GM23338 (cell line): ENCODE measurements at regions not wholly inside any gene's neighbourhood (a gene's known extent, or its start where the extent isn't known, plus 50 kb on each side); places are given as distances from the start of the nearest gene placed in this dataset.

ENCODE experiments used
- ATAC-seq: fragments of 200-7000 bp; cut with Tn5 transposase; 3 replicates; pipeline ENCODE4 v1.9.1; 2020
- DNase-seq: peaks from one replicate; pipeline ENCODE4 v3.0.0-alpha.2; 2015; ENCODE audit warnings: low spot score
- H2AFZ ChIP-seq: fragments of 200-600 bp; sonication (generic); 2 replicates; pipeline ENCODE4 v1.8.0; 2016; ENCODE audit warnings: antibody characterized with exemption, mild to moderate bottlenecking, moderate library complexity
- H3F3A ChIP-seq: fragments of 200-600 bp; sonication (generic); replicated peaks from 2 replicates; pipeline ENCODE4 v1.8.0; 2017; ENCODE audit warnings: antibody characterized with exemption, mixed run types, low read depth
- H3K27ac ChIP-seq: fragments of 200-600 bp; sonication (generic); 2 replicates; pipeline ENCODE4 v1.6.1; 2016; ENCODE audit warnings: low read depth
- H3K27me3 ChIP-seq: fragments of 200-600 bp; sonication (generic); 2 replicates; pipeline ENCODE4 v1.8.0; 2016; ENCODE audit warnings: mild to moderate bottlenecking, mixed run types, moderate library complexity; ENCODE audit not compliant: insufficient read depth
- H3K36me3 ChIP-seq: fragments of 200-600 bp; sonication (generic); 2 replicates; pipeline ENCODE4 v1.8.0; 2016; ENCODE audit warnings: mild to moderate bottlenecking; ENCODE audit not compliant: insufficient read depth
- H3K4me1 ChIP-seq: fragments of 200-600 bp; sonication (generic); 2 replicates; pipeline ENCODE4 v1.8.0; 2016; ENCODE audit warnings: mild to moderate bottlenecking, moderate library complexity; ENCODE audit not compliant: insufficient read depth
- H3K4me2 ChIP-seq: fragments of 200-600 bp; sonication (generic); 2 replicates; pipeline ENCODE4 v1.7.1; 2017; ENCODE audit warnings: mixed run types
- H3K4me3 ChIP-seq: fragments of 200-600 bp; sonication (generic); 2 replicates; pipeline ENCODE4 v1.6.1; 2016; ENCODE audit warnings: mixed run types
- H3K79me2 ChIP-seq: fragments of 200-600 bp; sonication (generic); replicated peaks from 2 replicates; pipeline ENCODE4 v1.8.0; 2017; ENCODE audit warnings: mild to moderate bottlenecking; ENCODE audit not compliant: insufficient read depth
- H3K9me2 ChIP-seq: fragments of 200-600 bp; sonication (generic); 2 replicates; pipeline ENCODE4 v1.8.0; 2017; ENCODE audit not compliant: insufficient read depth
- H4K20me1 ChIP-seq: fragments of 200-600 bp; sonication (generic); replicated peaks from 2 replicates; pipeline ENCODE4 v1.8.0; 2017; ENCODE audit warnings: mild to moderate bottlenecking; ENCODE audit not compliant: insufficient read depth
- H3K27ac Mint-ChIP-seq: 2 replicates; pipeline ENCODE4 v1.8.0; 2020; ENCODE audit warnings: inconsistent platforms, mild to moderate bottlenecking, moderate library complexity, mixed read lengths
- H3K27me3 Mint-ChIP-seq: 3 replicates; pipeline ENCODE4 v1.8.0; 2022; ENCODE audit warnings: low read depth, mild to moderate bottlenecking, moderate library complexity, mixed read lengths, inconsistent platforms; ENCODE audit not compliant: insufficient read depth, poor library complexity
- H3K36me3 Mint-ChIP-seq: 3 replicates; pipeline ENCODE4 v1.8.0; 2021; ENCODE audit warnings: low read depth, mild to moderate bottlenecking, inconsistent platforms, moderate library complexity, mixed read lengths
- H3K4me1 Mint-ChIP-seq: 3 replicates; pipeline ENCODE4 v1.8.0; 2020; ENCODE audit warnings: mild to moderate bottlenecking, inconsistent platforms, mixed read lengths
- H3K4me3 Mint-ChIP-seq: 3 replicates; pipeline ENCODE4 v1.8.0; 2021; ENCODE audit warnings: moderate library complexity, mild to moderate bottlenecking, inconsistent platforms, mixed read lengths
- H3K9me3 Mint-ChIP-seq: 3 replicates; pipeline ENCODE4 v1.8.0; 2020; ENCODE audit warnings: moderate library complexity, mild to moderate bottlenecking, inconsistent platforms, mixed read lengths
- CREB1 ChIP-seq: fragments of 250-450 bp; sonication (Bioruptor Pico); IDR thresholded peaks from 2 replicates; pipeline ENCODE4 v1.5.0; 2020; ENCODE audit warnings: low read depth, mild to moderate bottlenecking, moderate library complexity
- CTCF ChIP-seq, 2 experiments: fragments of 200-600 bp in 1 of 2; sonication (generic) in 1 of 2; conservative IDR thresholded peaks; 2 replicates each; pipeline versions ENCODE4 v1.5.1 to v1.6.1; 2016 to 2017; ENCODE audit warnings: antibody characterized with exemption in 2 of 2, low read depth in 2 of 2, mild to moderate bottlenecking in 2 of 2, moderate library complexity in 1 of 2
- ETS1 ChIP-seq: IDR thresholded peaks from 2 replicates; pipeline ENCODE4 v1.6.1; 2016; ENCODE audit warnings: antibody characterized with exemption
- EZH2 ChIP-seq: fragments of 200-600 bp; sonication (generic); IDR thresholded peaks from one replicate; pipeline ENCODE4 v1.8.0; 2017; ENCODE audit warnings: antibody characterized with exemption, mild to moderate bottlenecking, low read depth; ENCODE audit not compliant: unreplicated experiment
- EZH2phosphoT487 ChIP-seq: fragments of 200-600 bp; sonication (generic); IDR thresholded peaks from one replicate; pipeline ENCODE4 v1.8.1; 2018; ENCODE audit warnings: antibody characterized with exemption; ENCODE audit not compliant: unreplicated experiment
- JUNB ChIP-seq: IDR thresholded peaks from one replicate; pipeline ENCODE4 v1.6.1; 2016; ENCODE audit warnings: antibody characterized with exemption; ENCODE audit not compliant: unreplicated experiment
- NANOG ChIP-seq: IDR thresholded peaks from 2 replicates; pipeline ENCODE4 v1.6.1; 2016; ENCODE audit warnings: antibody characterized with exemption, borderline replicate concordance
- POLR2AphosphoS5 ChIP-seq: IDR thresholded peaks from 2 replicates; pipeline ENCODE4 v1.6.1; 2016; ENCODE audit warnings: antibody characterized with exemption, low read depth
- REST ChIP-seq: IDR thresholded peaks from one replicate; pipeline ENCODE4 v1.6.1; 2018; ENCODE audit warnings: antibody characterized with exemption; ENCODE audit not compliant: unreplicated experiment
- STAT1 ChIP-seq: IDR thresholded peaks from one replicate; pipeline ENCODE4 v1.6.1; 2016; ENCODE audit warnings: antibody characterized with exemption; ENCODE audit not compliant: unreplicated experiment
- ZNF114 ChIP-seq: fragments of 250-450 bp; sonication (Bioruptor Pico); IDR thresholded peaks from 2 replicates; pipeline ENCODE4 v1.5.0; 2020; ENCODE audit warnings: mild to moderate bottlenecking, moderate library complexity
- ZNF331 ChIP-seq: fragments of 250-450 bp; sonication (Bioruptor Pico); IDR thresholded peaks from 2 replicates; pipeline ENCODE4 v1.5.0; 2020; ENCODE audit warnings: low read depth, mild to moderate bottlenecking, moderate library complexity
- ZNF462 ChIP-seq: fragments of 250-450 bp; sonication (Bioruptor Pico); IDR thresholded peaks from 2 replicates; pipeline ENCODE4 v1.5.0; 2020; ENCODE audit warnings: mild to moderate bottlenecking, moderate library complexity

GRCh38 chr13:97091196-97091595 lies 96.9 kb upstream of the OXGR1 start:
- H3K4me1 Mint-ChIP-seq = no peaks in the 10 kb centered on the region

More at GRCh38 chr13:97091196-97091595, 96.9 kb upstream of the OXGR1 start:
- no peak overlapping the region for H2AFZ ChIP-seq
- Mint-ChIP-seq H3K27ac (no peak overlapping the region), H3K36me3 (no peaks in the 10 kb centered on the region), H3K9me3 (peaks cover 4% of the 10 kb centered on the region; the same call in 1 of the 3 replicates), H3K4me3 (no peak overlapping the region), H3K27me3 (peaks cover 2% of the 10 kb centered on the region)
- no peak overlapping the region for H3K4me3 ChIP-seq
- H4K20me1 ChIP-seq = no peaks in the 10 kb centered on the region
- no peaks in the 10 kb centered on the region for H3K27me3 ChIP-seq
- H3K9me2 ChIP-seq = 0 out of 2 replicates have a peak, but pooled peaks cover 4% of the 10 kb centered on the region
- no peak for DNase-seq
- H3K79me2 ChIP-seq = no peaks in the 10 kb centered on the region
- no peaks in the 10 kb centered on the region for H3K36me3 ChIP-seq
- H3K27ac ChIP-seq = no peak overlapping the region
- no peaks in the 10 kb centered on the region for H3F3A ChIP-seq
- H3K4me1 ChIP-seq = no peaks in the 10 kb centered on the region
- H3K4me2 ChIP-seq = no peak overlapping the region
- TF ChIP-seq JUNB = no peak
- TF ChIP-seq EZH2 = no peak
- no peak for TF ChIP-seq ETS1
- TF ChIP-seq CREB1 (CRISPR knock-in tag) = no peak
- TF ChIP-seq ZNF331 (CRISPR knock-in tag) = no peak
- TF ChIP-seq ZNF462 (CRISPR knock-in tag) = no peak
- TF ChIP-seq CTCF (conservative IDR thresholded peaks at IDR 0.05; ENCODE audit: low read depth in 2 of 2) = no peak
- no peak for TF ChIP-seq EZH2phosphoT487
- TF ChIP-seq STAT1 = no peak
- TF ChIP-seq NANOG = no peak
- no peak for TF ChIP-seq POLR2AphosphoS5
- TF ChIP-seq REST = no peak
- TF ChIP-seq ZNF114 (CRISPR knock-in tag) = no peak
- ATAC-seq = no peak
